ENCODE measurements at regions not wholly inside any gene's neighbourhood (a gene's known extent, or its start where the extent isn't known, plus 50 kb on each side); places are given as distances from the start of the nearest gene placed in this dataset.

DNA sequence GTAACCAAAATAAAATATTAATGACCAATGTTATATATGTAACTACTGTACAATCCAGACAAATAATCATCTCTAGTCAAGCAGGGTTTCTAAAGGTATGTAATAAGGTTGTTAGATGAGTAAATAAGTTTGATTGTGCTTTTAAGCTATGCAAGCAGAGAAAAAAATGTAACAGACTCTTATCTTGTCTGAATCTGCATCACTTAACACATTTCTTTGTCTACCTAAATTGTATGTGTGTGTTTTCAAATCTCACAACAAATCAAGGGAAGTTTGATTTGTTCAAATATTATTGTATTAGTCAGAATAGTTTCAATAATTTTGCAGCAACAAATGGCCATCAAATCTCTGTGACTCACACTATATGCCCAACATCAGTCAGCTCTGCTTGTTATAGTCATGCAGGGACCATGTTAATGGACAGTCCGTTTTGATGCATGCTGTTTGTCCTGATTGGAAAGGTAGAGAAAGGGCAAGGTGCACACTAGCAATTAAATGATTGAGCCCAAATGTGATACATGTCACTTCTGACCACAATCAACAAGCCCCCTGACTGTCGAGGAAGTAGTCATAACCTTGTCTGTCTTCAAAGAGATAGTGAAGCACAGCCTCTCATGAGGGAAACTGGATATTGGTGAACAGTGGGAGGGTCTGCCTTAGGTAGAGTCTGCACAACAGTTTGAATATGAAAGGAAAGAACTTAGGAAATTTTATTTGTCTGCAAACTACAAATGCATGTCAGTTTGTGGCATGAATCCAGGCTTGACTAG lies 349.4 kb upstream of the SATB1 start:
- TF ChIP-seq, protein P1, sequence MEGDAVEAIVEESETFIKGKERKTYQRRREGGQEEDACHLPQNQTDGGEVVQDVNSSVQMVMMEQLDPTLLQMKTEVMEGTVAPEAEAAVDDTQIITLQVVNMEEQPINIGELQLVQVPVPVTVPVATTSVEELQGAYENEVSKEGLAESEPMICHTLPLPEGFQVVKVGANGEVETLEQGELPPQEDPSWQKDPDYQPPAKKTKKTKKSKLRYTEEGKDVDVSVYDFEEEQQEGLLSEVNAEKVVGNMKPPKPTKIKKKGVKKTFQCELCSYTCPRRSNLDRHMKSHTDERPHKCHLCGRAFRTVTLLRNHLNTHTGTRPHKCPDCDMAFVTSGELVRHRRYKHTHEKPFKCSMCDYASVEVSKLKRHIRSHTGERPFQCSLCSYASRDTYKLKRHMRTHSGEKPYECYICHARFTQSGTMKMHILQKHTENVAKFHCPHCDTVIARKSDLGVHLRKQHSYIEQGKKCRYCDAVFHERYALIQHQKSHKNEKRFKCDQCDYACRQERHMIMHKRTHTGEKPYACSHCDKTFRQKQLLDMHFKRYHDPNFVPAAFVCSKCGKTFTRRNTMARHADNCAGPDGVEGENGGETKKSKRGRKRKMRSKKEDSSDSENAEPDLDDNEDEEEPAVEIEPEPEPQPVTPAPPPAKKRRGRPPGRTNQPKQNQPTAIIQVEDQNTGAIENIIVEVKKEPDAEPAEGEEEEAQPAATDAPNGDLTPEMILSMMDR (conservative IDR thresholded peaks at IDR 0.05) = no peak
- no peak for TF ChIP-seq EZH2 (IDR thresholded peaks at IDR 0.05; ENCODE audit: low read depth)
